Left renal pelvis (tissue), 4 donors: ENCODE measurements at regions not wholly inside any gene's neighbourhood (a gene's known extent, or its start where the extent isn't known, plus 50 kb on each side); places are given as distances from the start of the nearest gene placed in this dataset.

ENCODE experiments used
- DNase-seq, 4 donors: peaks; one replicate each; pipeline ENCODE4 v3.0.0-alpha.2; 2013; ENCODE audit warnings: low read depth in 4 of 4, low spot score in 3 of 4

- DNase-seq, result no peak
Observed at GRCh38 chr3:102102394-102102793, 253.1 kb downstream of the NFKBIZ start.

GRCh38 chr3:102104033-102104432 lies 254.7 kb downstream of the NFKBIZ start:
- DNase-seq, result no peak

GRCh38 chr3:102105193-102105592 lies 255.9 kb downstream of the NFKBIZ start:
- DNase-seq, result no peak

GRCh38 chr3:102106416-102107097 lies 257.2 kb downstream of the NFKBIZ start:
- DNase-seq, result no peak

GRCh38 chr3:102112704-102113230 lies 263.5 kb downstream of the NFKBIZ start:
- DNase-seq, result no peak

- DNase-seq, result no peak
Observed at GRCh38 chr3:102113421-102114041, 264.2 kb downstream of the NFKBIZ start.

GRCh38 chr3:102114264-102114979 lies 265.1 kb downstream of the NFKBIZ start:
- no peak for DNase-seq

DNA sequence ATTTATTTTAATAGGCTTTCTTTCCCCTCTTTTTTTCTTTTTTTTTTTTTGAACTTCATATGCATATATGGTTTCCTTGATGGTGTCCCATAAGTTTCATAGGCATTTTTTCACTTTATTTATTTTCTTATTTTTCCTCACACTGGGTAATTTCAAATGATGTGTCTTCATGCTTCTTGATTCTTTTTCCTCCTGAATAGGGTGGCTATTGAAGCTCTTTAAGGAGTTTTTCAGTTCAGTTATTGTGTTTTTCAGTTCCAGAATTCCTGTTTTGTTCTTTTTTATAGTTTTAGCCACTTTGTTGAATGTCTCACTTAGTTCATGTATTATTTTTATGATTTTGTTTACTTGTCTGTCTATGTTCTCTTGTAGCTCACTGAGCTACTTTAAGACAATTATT lies 273.2 kb downstream of the NFKBIZ start:
- no peak for DNase-seq

DNA sequence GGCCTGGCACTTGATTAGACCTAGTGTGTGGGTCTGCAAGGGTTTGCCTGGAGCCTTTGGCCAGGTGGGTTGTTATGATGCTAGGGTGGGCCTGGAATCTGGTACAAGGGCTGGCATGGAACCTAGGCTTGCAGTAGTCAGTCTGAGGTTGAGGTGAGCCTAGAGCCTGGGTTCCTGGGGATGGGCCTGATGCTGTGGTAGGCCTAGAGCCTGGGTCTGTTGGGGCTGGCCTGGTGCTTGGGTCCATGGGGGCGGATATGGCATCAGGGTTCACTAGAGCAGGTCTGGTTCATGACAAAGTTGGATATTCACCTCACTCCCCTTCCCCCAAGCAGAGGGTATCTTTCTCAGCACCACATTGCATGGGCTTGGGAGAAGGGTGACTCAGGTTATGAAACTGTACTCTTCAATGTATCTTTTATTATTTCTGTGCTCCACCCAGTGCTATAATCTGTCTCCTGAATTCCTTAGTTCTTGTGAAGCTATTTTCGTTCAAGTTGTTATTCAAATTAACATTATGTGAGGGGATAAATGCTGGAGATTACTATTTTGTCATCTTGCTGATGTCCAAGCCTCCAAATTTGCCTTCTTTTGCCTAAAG lies 274.4 kb downstream of the NFKBIZ start:
- DNase-seq, result no peak

GRCh38 chr3:102124282-102124681 lies 275.0 kb downstream of the NFKBIZ start:
- no peak for DNase-seq

GRCh38 chr3:102124704-102125103 lies 275.4 kb downstream of the NFKBIZ start:
- DNase-seq, result no peak

DNA sequence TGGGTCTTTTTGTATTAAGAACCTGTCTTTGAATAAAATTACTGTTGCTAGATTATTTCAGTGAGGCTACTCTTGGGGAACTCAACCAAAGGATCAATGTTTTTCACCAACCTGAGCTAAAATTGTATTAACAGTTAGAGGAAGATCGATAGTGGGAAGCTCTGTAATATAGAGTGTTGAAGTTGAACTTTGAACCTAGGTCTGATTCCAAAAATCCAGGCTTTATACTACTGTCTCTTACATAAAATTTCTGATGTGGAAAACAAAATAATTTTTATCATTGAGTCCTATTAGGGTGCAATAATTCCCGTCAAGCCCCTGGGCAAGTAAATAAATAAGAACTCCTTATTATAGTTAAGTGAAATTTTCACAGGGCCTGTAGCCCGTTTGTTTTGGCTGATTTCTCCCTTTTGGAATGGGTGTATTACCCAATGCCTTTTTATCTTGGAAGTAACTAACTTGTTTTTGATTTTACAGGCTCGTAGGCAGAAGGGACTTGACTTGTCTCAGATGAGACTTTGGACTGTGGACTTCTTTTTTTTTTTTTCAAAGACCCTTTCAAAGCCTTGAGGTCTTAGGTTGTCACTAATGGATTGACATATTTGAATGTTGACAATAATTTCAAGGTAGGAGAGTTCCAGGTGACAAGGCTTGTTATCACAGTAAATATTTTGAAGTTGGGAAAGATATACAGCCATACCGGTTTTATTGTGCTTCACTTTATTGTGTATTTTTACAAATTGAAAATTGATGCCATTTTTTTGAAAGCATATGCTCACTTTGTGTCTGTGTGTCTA lies 276.1 kb downstream of the NFKBIZ start:
- no peak for DNase-seq

DNA sequence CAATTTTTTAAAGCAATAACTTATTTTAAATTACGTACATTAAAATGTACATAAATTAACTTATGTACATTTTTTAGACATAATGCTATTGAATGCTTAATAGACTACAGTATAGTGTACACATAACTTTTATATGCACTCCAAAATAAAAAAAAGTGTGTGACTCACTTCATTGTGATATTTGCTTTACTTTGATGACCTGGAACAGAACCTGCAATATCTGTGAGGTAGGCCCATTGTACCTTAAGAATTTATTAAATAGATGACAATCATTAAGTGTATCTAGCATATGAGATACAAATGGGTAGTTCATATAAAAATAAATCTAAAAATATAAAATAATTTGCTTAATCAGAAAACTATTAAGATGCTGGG lies 276.7 kb downstream of the NFKBIZ start:
- no peak for DNase-seq

- DNase-seq, result no peak
Observed at GRCh38 chr3:102129760-102130608, 280.7 kb downstream of the NFKBIZ start.

GRCh38 chr3:102132370-102132769 lies 283.1 kb downstream of the NFKBIZ start:
- no peak for DNase-seq

- DNase-seq, result no peak
Observed at GRCh38 chr3:102133376-102133775, 284.1 kb downstream of the NFKBIZ start.

DNA sequence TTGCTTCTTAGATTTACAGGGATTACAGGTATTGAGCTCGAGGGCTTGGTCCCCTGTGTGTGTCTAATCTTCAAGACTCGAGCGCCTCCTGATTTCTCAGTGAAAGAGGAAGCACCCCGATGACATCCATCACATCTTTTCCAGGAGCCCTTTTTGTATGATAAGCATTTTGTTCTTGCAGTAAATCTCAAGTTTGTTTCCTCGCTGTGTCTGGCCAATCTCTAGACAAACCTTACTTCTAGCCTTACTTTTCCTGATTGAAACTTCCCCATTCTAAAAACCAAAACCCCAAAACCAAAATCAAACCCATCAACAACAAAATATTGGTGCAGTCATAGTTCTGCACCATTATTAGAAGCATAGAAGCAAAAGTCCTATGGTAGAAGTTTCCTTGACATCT lies 286.0 kb downstream of the NFKBIZ start:
- DNase-seq, result no peak

- DNase-seq, result no peak
Observed at GRCh38 chr3:102136183-102136582, 286.9 kb downstream of the NFKBIZ start.

GRCh38 chr3:102140116-102140515 lies 290.8 kb downstream of the NFKBIZ start:
- no peak for DNase-seq
